GM21723 (cell line): ENCODE measurements at regions not wholly inside any gene's neighbourhood (a gene's known extent, or its start where the extent isn't known, plus 50 kb on each side); places are given as distances from the start of the nearest gene placed in this dataset.

ENCODE experiments used
- ATAC-seq: cut with Tn5 transposase; IDR thresholded peaks from one replicate; pipeline ENCODE4 v1.9.1; 2021; ENCODE audit warnings: mild to moderate bottlenecking, moderate library complexity; ENCODE audit not compliant: unreplicated experiment

GRCh38 chr4:28709891-28710290 is 1849.2 kb downstream of the STIM2 start:
- no peak for ATAC-seq

GRCh38 chr4:28723371-28723770 is 1862.7 kb downstream of the STIM2 start:
- ATAC-seq, result no peak

GRCh38 chr4:28724239-28724638 is 1863.6 kb downstream of the STIM2 start:
- no peak for ATAC-seq

GRCh38 chr4:28730304-28730703 is 1869.7 kb downstream of the STIM2 start:
- no peak for ATAC-seq

DNA sequence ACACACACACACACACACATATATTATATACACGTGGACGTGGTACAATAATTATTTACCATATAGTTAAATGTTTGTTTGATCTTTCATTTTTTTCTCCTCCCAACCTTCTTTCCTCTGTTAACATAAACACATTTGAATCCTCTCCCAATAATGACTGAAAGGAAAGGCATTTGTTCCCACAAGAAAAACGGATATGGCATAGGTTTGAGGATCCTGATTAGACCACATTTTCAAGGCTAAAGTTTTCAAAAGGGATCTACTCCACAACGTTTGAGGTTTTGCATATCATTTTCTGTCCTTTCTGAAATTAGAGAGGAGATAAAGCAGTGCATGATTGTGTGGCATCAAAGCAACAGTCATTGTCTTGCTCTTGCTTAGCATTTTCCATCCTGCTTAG is 1883.4 kb downstream of the STIM2 start:
- ATAC-seq, result no peak

- no peak for ATAC-seq
Observed at GRCh38 chr4:28754376-28754775, 1893.7 kb downstream of the STIM2 start.

GRCh38 chr4:28755081-28755480 is 1894.4 kb downstream of the STIM2 start:
- no peak for ATAC-seq

- no peak for ATAC-seq
Observed at GRCh38 chr4:28759064-28759463, 1898.4 kb downstream of the STIM2 start.

DNA sequence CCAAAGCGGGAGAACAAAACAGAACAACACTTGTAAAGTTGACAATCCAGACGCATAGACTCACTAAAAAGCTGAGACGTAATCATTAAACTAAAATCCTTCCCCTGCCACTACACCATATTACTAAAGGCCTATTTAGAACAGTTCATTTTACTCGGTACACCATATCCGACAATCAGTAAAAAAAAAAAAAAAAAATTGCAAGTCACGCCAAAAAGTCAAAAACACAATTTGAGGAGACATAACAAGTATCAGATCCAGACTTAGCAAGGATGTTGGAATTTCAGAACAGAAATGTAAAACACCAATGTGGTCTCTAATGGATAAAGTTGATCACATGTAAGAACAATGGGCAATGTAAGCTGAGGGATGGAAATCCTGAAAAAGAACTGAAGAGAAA is 1899.4 kb downstream of the STIM2 start:
- ATAC-seq, result no peak

- no peak for ATAC-seq
Observed at GRCh38 chr4:28772066-28772465, 1911.4 kb downstream of the STIM2 start.

DNA sequence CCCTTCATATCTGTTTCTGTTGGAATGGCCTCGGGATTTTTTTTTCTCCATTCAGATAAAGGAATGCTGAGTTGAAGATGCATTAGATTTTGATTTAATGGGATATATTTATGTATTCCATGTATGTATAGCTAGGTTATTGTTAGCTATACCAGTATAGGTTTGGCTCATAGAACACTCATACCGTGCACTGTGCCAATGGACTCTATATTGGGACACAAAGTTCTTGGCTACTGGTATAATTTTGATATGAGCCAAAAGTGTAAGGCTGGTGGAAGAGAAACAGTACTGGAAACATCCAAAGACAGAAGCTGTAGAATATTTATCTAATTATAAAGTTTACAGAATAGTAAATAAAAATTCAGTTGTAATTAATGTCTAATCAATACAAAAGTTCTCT is 1912.1 kb downstream of the STIM2 start:
- ATAC-seq, result no peak

GRCh38 chr4:28774344-28774743 is 1913.7 kb downstream of the STIM2 start:
- ATAC-seq, result no peak

DNA sequence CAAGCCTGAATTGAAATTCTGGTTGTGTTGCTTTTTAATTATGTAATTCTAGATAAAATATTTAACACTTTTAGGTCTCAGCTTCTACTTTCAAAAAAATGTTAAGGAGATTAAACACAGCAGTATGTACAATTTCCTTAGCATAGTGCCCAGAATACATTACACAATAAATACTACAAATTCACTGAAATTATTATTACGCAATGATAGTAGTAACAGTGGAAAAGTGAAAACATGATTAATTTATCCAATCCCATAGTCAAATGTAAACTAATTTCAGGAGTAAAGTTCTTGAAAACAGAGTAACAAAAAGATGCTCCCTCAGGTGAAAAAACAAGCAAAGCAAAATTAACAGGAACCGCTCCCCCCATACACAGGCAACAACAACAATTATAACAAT is 1915.4 kb downstream of the STIM2 start:
- ATAC-seq, result no peak

DNA sequence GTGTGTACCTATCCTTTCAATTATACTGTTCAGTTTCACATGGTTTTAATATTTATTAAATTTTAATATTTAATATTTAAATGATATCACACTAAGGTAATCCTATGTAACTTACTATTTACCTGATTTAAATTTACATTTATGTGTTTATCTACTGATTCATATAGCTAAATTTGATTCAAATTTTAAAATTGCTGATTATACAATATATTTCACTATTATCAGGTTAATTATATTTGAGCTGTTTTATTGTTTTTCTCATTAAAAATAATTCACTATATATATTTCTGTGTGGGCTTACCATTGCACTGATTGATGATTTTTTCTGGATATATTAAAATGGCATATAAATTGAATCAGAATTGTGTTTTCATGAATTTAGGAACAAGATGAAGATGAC is 1923.5 kb downstream of the STIM2 start:
- ATAC-seq, result no peak

DNA sequence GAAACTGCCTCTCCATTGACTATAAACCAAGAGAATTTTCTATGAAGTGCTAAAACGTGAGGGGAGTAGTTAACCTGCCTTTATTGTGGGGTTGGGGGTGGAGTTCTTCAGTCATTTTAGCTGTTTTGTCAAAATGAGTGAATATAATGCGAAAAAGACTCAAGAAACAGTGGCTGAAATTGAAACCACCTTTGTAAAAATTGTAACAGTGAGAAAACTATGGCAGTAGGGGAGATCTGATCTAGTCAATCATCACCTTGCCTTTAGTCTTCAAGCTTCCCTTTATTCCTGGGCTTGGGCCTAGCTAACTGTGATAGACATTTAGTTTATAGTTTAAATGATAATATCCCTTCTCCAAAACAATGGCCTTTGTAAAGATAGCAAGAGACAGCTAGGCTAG is 1927.3 kb downstream of the STIM2 start:
- ATAC-seq, result no peak

- no peak for ATAC-seq
Observed at GRCh38 chr4:28788929-28789490, 1928.4 kb downstream of the STIM2 start.

GRCh38 chr4:28792917-28793597 is 1927.1 kb upstream of the PCDH7 start:
- no peak for ATAC-seq

- ATAC-seq, result no peak
Observed at GRCh38 chr4:28799696-28800095, 1920.5 kb upstream of the PCDH7 start.

- no peak for ATAC-seq
Observed at GRCh38 chr4:28811025-28811424, 1909.1 kb upstream of the PCDH7 start.

GRCh38 chr4:28822163-28822562 is 1898.0 kb upstream of the PCDH7 start:
- ATAC-seq, result no peak

GRCh38 chr4:28827866-28828265 is 1892.3 kb upstream of the PCDH7 start:
- ATAC-seq, result no peak

DNA sequence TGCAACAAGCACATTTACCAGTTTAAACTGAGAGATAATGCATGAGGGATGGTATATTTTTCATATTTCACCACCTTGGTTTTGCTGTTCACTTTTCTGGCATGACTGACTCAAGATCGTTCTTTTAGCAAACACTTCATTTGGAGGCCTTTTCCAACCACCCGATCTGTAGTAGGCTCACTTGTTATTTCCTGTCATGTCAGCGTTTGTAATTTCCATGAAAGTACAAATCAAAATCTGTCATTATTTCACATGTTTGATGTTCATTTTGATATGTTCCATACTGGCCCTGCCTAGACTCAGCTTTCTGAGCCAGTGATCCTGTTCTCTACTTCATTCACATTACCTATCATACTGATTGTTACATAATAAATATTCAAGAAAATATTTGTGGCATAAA is 1888.3 kb upstream of the PCDH7 start:
- no peak for ATAC-seq

DNA sequence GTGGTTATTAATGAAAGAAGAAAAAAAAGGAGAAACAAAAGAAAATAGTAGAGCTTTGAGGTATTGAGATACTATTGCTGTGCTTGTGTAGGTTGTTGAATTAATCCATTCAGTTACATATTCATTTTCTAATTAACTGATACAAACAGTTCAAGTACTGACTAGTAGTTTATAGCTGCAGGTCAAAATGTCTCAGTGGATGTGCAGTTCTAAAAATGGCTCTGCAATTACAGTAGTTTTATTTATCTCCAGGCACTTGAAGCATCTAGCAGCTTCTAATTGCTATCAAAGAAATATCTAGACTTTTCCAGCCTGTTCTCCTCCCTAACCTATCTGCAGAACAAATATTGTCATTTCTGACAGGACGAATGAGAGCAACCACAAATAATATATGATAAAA is 1887.7 kb upstream of the PCDH7 start:
- no peak for ATAC-seq
